ENCODE measurements at regions not wholly inside any gene's neighbourhood (a gene's known extent, or its start where the extent isn't known, plus 50 kb on each side); places are given as distances from the start of the nearest gene placed in this dataset.

DNA sequence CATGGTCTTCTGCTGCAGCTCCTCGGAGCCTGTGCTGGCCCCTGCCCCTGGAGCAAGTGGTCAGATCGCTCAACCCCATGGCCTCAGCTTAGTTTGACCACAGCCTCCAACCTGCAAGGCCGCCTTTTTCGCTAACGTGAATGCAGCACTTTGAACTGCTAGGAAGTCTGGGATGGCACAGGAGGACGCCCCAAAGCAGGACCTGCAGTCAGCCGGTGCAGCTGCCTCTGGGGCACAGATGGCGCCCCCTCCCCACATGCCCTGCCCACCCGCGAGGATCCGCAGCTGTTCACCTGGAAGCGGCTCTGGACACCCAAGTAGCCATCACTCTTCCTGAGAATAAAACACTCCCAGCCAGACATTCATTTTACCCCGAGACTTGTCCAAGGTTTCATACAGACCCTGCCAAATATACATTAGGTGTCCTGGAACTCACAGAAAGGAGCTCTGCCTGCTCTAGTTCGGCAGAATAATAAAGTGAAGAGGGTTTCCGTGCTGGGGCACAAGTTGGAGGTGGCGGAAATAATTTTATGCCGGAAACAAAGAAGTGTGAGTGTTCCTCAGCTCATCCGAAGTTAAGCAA, 510.1 kb downstream of the EIPR1 start (continued):
- TF ChIP-seq, protein P1, sequence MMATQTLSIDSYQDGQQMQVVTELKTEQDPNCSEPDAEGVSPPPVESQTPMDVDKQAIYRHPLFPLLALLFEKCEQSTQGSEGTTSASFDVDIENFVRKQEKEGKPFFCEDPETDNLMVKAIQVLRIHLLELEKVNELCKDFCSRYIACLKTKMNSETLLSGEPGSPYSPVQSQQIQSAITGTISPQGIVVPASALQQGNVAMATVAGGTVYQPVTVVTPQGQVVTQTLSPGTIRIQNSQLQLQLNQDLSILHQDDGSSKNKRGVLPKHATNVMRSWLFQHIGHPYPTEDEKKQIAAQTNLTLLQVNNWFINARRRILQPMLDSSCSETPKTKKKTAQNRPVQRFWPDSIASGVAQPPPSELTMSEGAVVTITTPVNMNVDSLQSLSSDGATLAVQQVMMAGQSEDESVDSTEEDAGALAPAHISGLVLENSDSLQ (IDR thresholded peaks at IDR 0.05) = no peak

GRCh38 chr2:2866459-2866858, 511.2 kb downstream of the EIPR1 start:
- H3K4me1 ChIP-seq (ENCODE audit: control insufficient read depth, insufficient read depth, low read length) = no peaks in the 10 kb centered on the region
- no peaks in the 10 kb centered on the region for H3K79me2 ChIP-seq (ENCODE audit: control insufficient read depth, insufficient read depth, low read length)
- H3K27me3 ChIP-seq (replicated peaks in 1 of 2; ENCODE audit: control insufficient read depth in 2 of 2, insufficient read depth in 2 of 2, low read length in 1 of 2) = no peaks in the 10 kb centered on the region
- H3K27ac ChIP-seq (ENCODE audit: control insufficient read depth, insufficient read depth) = no peak overlapping the region
- ChIA-PET POLR2A (no interaction called here), RAD21 (ENCODE audit: unreplicated experiment) (no interaction called here), CTCF (interaction anchor here (1.3 kb wide), 1 partner anchor 785 kb away, joined by 3 read pairs; no protein-coding TSS in a partner anchor), SMC1A (ENCODE audit: uncharacterized antibody, unreplicated experiment) (no interaction called here)
- DNase-seq (ENCODE audit: low read depth, low spot score) (no peak), FAIRE-seq (no peak), ATAC-seq (no peak)
- TF ChIP-seq BCL3 (IDR thresholded peaks at IDR 0.05; ENCODE audit: borderline replicate concordance, insufficient read depth, low read depth, low read length, poor library complexity, severe bottlenecking) (no peak), SPI1 (IDR thresholded peaks at IDR 0.05; ENCODE audit: borderline replicate concordance, insufficient read depth, low read depth, low read length) (no peak), ATF7 (IDR thresholded peaks at IDR 0.05; ENCODE audit: low read depth) (no peak)
- WGBS (ENCODE audit: insufficient coverage, insufficient replicate concordance, low lambda C conversion rate, missing lambda C conversion rate) = 49% methylated on average over 14 of the region's 14 CpGs
- in situ Hi-C loops (cut with MboI) (no loop called here), intact Hi-C loops (cut with micrococcal nuclease; ENCODE audit: unreplicated experiment) (no loop called here)
- no peak overlapping the region for H3K4me3 ChIP-seq
- no peak overlapping the region for H2AFZ ChIP-seq (ENCODE audit: control insufficient read depth, low read depth, low read length)
- no peaks in the 10 kb centered on the region for H3K9me3 ChIP-seq (replicated peaks; ENCODE audit: control insufficient read depth, insufficient read depth, low read length)
- H3K36me3 ChIP-seq (ENCODE audit: control insufficient read depth in 2 of 2, insufficient read depth in 2 of 2, low read length in 1 of 2) = no peaks in the 10 kb centered on the region
- BruUV-seq (replicated peaks) = no TSS peak
- no peak overlapping the region for H3K9ac ChIP-seq (ENCODE audit: control insufficient read depth, insufficient read depth, low read length)
- H4K20me1 ChIP-seq (ENCODE audit: control insufficient read depth, insufficient read depth) = no peaks in the 10 kb centered on the region
- H3K4me2 ChIP-seq (ENCODE audit: control insufficient read depth, insufficient read depth) = no peak overlapping the region

Measured in GM12878 (cell line).